HG03095 (cell line): ENCODE measurements at regions not wholly inside any gene's neighbourhood (a gene's known extent, or its start where the extent isn't known, plus 50 kb on each side); places are given as distances from the start of the nearest gene placed in this dataset.

ENCODE experiments used
- ATAC-seq: cut with Tn5 transposase; IDR thresholded peaks from one replicate; pipeline ENCODE4 v1.9.1; 2021; ENCODE audit warnings: moderate library complexity; ENCODE audit not compliant: unreplicated experiment

- peak; percentile 88 for ATAC-seq
These were observed 203.1 kb downstream of the RAB38 start for GRCh38 chr11:87972133-87972532.

GRCh38 chr11:87971354-87971753 is 203.9 kb downstream of the RAB38 start:
- ATAC-seq, result no peak

GRCh38 chr11:87970762-87971161 is 204.5 kb downstream of the RAB38 start:
- ATAC-seq, result no peak

- no peak for ATAC-seq
These were observed 207.8 kb downstream of the RAB38 start for GRCh38 chr11:87967459-87967858.

GRCh38 chr11:87966694-87967093 is 208.5 kb downstream of the RAB38 start:
- ATAC-seq, result no peak

GRCh38 chr11:87966216-87966615 is 209.0 kb downstream of the RAB38 start:
- no peak for ATAC-seq

- ATAC-seq, result no peak
These were observed 213.6 kb downstream of the RAB38 start for GRCh38 chr11:87961606-87962005.

- ATAC-seq, result no peak
These were observed 217.3 kb downstream of the RAB38 start for GRCh38 chr11:87957961-87958360.

- ATAC-seq, result no peak
These were observed 220.8 kb downstream of the RAB38 start for GRCh38 chr11:87954476-87954875.

GRCh38 chr11:87942786-87943185 is 232.5 kb downstream of the RAB38 start:
- ATAC-seq, result no peak

- no peak for ATAC-seq
These were observed 241.1 kb downstream of the RAB38 start for GRCh38 chr11:87934182-87934581.

GRCh38 chr11:87926250-87926970 is 248.8 kb downstream of the RAB38 start:
- ATAC-seq, result no peak

- ATAC-seq, result no peak
These were observed 251.1 kb downstream of the RAB38 start for GRCh38 chr11:87924125-87924524.

- no peak for ATAC-seq
These were observed 258.1 kb downstream of the RAB38 start for GRCh38 chr11:87917111-87917510.

GRCh38 chr11:87909178-87909577 is 266.1 kb downstream of the RAB38 start:
- no peak for ATAC-seq

- ATAC-seq, result no peak
These were observed 267.2 kb downstream of the RAB38 start for GRCh38 chr11:87908086-87908485.

GRCh38 chr11:87903345-87903744 is 271.9 kb downstream of the RAB38 start:
- ATAC-seq, result no peak

- no peak for ATAC-seq
These were observed 273.9 kb downstream of the RAB38 start for GRCh38 chr11:87901341-87901740.

- no peak for ATAC-seq
These were observed 277.3 kb downstream of the RAB38 start for GRCh38 chr11:87897921-87898320.

GRCh38 chr11:87897071-87897470 is 278.2 kb downstream of the RAB38 start:
- ATAC-seq, result no peak

- no peak for ATAC-seq
These were observed 280.3 kb downstream of the RAB38 start for GRCh38 chr11:87894961-87895360.

- ATAC-seq, result no peak
These were observed 283.0 kb downstream of the RAB38 start for GRCh38 chr11:87892291-87892690.

GRCh38 chr11:87889126-87889525 is 286.1 kb downstream of the RAB38 start:
- ATAC-seq, result no peak
